IPS-18a (cell line): ENCODE measurements at regions not wholly inside any gene's neighbourhood (a gene's known extent, or its start where the extent isn't known, plus 50 kb on each side); places are given as distances from the start of the nearest gene placed in this dataset.

Experiments used
- H3K27ac ChIP-seq: one replicate; pipeline ENCODE4 v1.5.1; 2013; ENCODE audit warnings: low read length
- H3K27me3 ChIP-seq: one replicate; pipeline ENCODE4 v1.6.1; 2013; ENCODE audit warnings: mild to moderate bottlenecking, low read length; ENCODE audit not compliant: control insufficient read depth, insufficient read depth
- H3K36me3 ChIP-seq: one replicate; pipeline ENCODE4 v1.6.1; 2013; ENCODE audit warnings: low read depth, low read length; ENCODE audit not compliant: control insufficient read depth
- H3K4me1 ChIP-seq: one replicate; pipeline ENCODE4 v1.6.1; 2013; ENCODE audit warnings: low read depth, low read length; ENCODE audit not compliant: control insufficient read depth
- H3K4me3 ChIP-seq: one replicate; pipeline ENCODE4 v1.5.1; 2013; ENCODE audit warnings: low read length
- H3K9ac ChIP-seq: one replicate; pipeline ENCODE4 v1.6.1; 2013; ENCODE audit warnings: mild to moderate bottlenecking, low read length, moderate library complexity
- H3K9me3 ChIP-seq: one replicate; pipeline ENCODE4 v1.6.1; 2013; ENCODE audit warnings: low read depth, low read length; ENCODE audit not compliant: control insufficient read depth

DNA sequence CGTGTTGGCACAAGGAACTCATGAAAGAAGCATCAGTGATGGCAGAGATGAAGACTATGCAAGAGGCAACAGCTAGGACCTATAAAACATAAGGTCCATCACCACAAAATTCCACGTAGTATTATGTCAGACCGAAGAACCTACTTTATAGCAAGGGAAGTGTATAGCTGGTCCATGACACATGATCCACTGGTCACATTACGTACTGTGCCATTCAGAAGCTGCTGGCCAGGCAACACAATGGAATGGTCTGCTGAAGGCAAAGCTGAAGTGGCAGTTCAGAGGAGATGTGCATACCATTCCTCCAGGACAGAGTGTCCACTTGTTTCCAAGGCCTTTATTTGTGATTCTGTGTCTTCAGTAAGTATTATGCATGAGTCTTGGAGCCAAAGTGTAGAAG is 215.5 kb upstream of the UGT8 start:
- no peaks in the 10 kb centered on the region for H3K9me3 ChIP-seq
- no peak overlapping the region for H3K27ac ChIP-seq
- no peaks in the 10 kb centered on the region for H3K4me1 ChIP-seq
- H3K36me3 ChIP-seq = no peaks in the 10 kb centered on the region
- no peak overlapping the region for H3K4me3 ChIP-seq
- no peak overlapping the region for H3K9ac ChIP-seq
- H3K27me3 ChIP-seq = no peaks in the 10 kb centered on the region

DNA sequence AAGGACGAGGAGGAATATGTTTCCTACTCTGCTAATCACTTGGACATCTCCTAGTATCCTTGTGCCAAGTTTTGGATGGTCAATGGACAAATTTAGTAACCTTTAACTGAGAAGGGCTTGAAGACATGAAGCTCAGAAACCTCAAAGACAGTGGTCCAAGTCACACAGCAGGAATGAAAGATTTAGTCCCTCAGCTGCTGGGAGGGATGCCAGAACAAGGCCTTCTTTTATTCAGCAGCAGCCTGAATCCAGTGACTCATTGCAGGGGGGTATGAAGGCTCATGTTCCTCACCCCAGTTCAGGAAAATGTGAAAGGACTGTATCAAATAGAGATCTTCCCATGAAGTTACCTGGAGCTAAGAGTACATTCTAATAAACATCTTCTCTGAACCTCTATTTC is 214.9 kb upstream of the UGT8 start:
- H3K4me1 ChIP-seq = no peaks in the 10 kb centered on the region
- H3K9me3 ChIP-seq = no peaks in the 10 kb centered on the region
- H3K27me3 ChIP-seq = no peaks in the 10 kb centered on the region
- H3K4me3 ChIP-seq = no peak overlapping the region
- no peak overlapping the region for H3K9ac ChIP-seq
- no peak overlapping the region for H3K27ac ChIP-seq
- H3K36me3 ChIP-seq = no peaks in the 10 kb centered on the region

DNA sequence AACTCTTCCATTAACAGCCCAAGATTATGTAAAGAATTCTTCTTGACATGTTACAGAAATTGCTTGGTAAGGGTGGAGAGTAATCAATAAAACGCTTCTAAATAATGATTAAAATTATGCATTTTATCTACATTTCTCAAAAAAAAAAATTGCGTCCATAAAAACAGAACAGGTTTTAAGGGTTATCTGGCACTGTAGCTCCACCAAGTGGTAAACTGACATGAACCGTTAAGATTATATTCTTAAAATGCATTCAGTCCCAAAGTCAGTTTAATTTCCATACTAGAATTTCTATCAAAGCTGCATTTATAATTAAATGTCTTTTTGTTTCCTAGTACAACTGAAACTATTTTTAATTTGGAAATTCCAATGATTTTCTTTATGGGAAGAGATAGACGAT is 214.0 kb upstream of the UGT8 start:
- Histone ChIP-seq H3K36me3 (no peaks in the 10 kb centered on the region), H3K27me3 (no peaks in the 10 kb centered on the region), H3K27ac (no peak overlapping the region), H3K9me3 (no peaks in the 10 kb centered on the region), H3K4me3 (no peak overlapping the region), H3K9ac (no peak overlapping the region), H3K4me1 (no peaks in the 10 kb centered on the region)

DNA sequence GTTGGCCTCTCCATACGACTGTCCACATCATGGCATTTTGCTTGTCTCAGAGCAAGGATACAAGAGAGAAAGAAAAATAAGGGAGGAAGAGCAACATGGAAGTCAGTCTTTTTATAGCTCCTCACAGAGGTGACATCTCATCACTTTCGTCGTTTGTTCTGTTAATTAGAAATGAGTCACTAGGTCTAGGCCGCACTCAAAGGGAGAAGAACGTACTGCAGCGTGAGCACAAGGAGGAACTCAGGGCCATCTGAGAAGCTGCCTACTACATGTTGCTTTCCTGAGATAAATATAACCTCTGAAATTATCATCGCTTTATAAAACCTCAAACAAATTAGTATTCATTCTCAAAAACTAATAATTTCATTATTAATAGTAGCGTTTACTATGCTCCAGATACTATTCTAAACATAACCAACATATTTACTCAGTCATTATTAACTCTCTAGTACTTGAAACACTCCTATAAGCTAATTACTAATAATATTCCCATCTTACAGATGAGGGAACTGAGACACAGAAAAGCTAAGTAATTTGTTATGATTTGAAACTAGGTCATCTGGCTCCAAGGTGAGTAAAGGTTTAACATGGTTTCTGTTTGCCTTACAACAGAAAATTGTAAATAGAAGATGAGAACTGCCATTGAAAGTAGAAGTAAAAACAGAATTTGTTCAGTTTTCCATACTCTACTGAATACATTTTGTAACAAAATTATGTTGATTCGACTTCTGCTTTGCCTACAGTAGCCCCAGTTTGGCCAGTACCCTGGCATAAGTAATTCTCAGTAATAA is 213.2 kb upstream of the UGT8 start:
- no peak overlapping the region for H3K27ac ChIP-seq
- no peaks in the 10 kb centered on the region for H3K9me3 ChIP-seq
- H3K9ac ChIP-seq = no peak overlapping the region
- no peak overlapping the region for H3K4me3 ChIP-seq
- H3K27me3 ChIP-seq = no peaks in the 10 kb centered on the region
- no peaks in the 10 kb centered on the region for H3K4me1 ChIP-seq
- H3K36me3 ChIP-seq = no peaks in the 10 kb centered on the region

DNA sequence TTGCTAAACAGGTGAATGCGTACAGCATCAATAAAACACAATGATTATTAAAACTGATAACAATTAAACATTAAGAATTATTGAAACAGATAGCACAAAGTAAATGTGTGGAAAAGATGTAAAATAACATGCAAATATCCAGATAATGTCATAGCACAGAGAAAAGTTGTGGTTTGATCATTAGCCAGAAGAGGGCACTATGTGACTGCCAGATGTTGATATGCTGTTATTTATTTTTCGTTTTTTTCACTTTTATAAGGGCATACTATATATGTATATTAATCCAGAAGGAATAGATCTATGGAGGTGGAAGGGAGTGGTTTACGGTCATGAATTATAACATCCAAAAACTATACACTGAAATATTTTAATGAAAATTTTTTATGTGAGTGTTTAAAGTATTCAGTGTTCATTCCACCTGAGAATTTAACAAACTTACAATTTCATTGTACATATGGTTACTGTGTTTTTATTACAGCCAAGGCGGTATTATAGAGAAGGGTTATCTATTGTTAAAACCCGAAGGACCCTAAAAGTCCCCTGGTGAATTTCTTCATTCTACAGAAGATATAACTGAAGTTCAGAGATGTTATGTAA is 211.9 kb upstream of the UGT8 start:
- H3K27ac ChIP-seq = no peak overlapping the region
- no peaks in the 10 kb centered on the region for H3K27me3 ChIP-seq
- no peaks in the 10 kb centered on the region for H3K9me3 ChIP-seq
- H3K36me3 ChIP-seq = no peaks in the 10 kb centered on the region
- H3K4me3 ChIP-seq = no peak overlapping the region
- H3K9ac ChIP-seq = no peak overlapping the region
- H3K4me1 ChIP-seq = no peaks in the 10 kb centered on the region

DNA sequence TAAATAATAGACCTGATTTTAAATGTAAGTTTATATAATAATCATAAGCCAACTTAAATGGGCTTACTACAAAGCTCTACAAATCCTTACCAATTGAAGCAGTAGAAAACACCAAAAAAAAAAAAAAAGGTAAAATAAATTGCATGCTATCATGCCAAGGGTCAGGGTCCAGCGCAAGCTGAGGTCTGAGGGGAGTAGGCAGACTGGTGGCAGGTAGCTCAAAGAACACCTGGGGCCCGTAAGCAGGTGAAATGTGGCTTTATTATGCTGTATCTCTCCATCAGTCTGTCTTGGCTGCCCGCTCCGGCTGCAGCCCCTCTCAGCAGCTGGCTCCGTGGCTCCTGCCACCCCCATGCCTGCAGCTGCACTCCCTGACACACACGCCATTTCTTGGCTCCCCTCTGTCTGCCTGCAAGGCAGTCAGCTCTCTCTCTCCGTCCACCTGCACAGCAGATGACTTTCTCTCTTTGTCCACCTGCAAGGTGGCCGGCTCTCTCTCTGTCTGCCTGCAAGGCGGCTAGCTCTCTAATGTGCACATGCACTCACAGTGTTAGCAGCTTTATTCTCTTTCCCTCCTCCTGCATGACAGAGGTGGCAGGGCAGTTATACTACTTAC is 209.4 kb upstream of the UGT8 start:
- peaks cover 3% of the 10 kb centered on the region for H3K4me1 ChIP-seq
- H3K9ac ChIP-seq = no peak overlapping the region
- no peak overlapping the region for H3K4me3 ChIP-seq
- no peaks in the 10 kb centered on the region for H3K27me3 ChIP-seq
- H3K27ac ChIP-seq = no peak overlapping the region
- no peaks in the 10 kb centered on the region for H3K9me3 ChIP-seq
- H3K36me3 ChIP-seq = no peaks in the 10 kb centered on the region

DNA sequence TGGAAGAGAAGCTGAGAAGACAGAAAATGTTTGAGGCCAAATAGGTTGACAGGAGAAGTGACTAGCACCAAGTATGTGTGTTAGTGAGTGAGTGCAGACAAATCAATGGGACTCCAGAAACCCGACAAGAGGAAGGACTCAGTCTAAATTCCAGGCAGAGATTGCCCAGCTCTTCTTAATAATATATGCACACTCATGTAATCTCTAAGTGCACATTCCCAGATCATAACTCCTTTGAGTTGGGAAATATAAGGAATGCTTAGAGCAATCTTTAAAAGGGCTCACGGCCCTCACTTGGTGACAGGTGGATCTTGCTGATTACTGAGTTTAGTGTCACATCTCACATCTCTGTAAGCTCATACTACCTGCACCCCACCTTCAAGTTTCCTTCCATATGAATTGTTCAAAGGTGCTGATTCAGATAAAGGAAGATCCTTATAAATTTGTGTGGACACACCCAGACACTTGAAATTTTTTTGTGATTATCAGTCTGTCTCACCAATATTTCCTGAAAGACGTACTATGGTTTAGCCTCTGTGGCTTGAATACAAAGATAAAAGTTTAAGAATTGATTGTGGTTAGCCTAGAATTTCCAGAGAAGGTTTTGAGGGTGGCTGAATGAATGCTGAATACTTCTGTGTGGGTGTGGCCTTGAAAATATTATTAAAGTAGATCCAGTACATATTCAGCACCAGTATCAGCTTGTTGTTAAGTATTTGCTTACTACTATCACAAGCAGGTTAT is 205.1 kb upstream of the UGT8 start:
- Histone ChIP-seq H3K27ac (no peak overlapping the region), H3K9ac (no peak overlapping the region), H3K36me3 (no peaks in the 10 kb centered on the region), H3K27me3 (no peaks in the 10 kb centered on the region), H3K4me3 (no peak overlapping the region), H3K4me1 (peaks cover 5% of the 10 kb centered on the region), H3K9me3 (no peaks in the 10 kb centered on the region)

DNA sequence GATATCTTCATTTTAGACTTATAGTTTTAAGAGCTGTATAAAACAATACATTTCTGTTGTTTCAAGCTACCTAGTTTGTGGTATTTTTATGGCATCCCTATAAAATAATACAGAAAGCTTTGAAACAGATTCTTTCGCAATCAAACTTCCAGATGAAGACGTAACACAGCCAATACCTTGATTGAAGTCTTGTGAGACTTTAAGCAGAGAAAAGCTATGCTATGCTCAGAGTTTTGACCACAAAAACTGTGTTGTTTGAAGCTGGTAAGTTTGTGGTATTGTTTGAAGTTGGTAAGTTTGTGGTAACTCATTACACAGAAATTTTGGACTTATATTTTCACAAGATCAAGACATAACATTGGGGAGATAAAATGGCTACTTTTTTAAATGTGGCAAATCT is 201.8 kb upstream of the UGT8 start:
- Histone ChIP-seq H3K9me3 (no peaks in the 10 kb centered on the region), H3K27ac (no peak overlapping the region), H3K27me3 (no peaks in the 10 kb centered on the region), H3K9ac (no peak overlapping the region), H3K4me1 (peaks cover 17% of the 10 kb centered on the region), H3K36me3 (no peaks in the 10 kb centered on the region), H3K4me3 (no peak overlapping the region)

DNA sequence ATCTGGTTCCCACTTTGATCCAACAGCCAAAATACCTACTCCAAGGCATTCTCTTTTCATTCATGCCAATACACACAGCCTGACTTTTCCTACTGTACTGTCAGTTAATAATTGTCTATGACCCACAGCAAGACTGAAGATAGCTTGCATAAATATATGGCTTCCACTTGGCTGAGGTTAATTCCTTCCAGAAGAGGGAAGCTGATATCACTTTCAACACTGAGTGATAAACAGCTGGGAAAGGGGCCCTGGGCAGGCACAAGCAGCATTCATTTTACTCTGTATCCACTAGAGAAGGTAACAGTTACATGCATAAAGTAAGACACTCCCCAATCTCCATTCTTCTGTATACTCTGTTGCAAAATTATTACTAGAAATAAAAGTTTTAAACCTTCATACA is 200.2 kb upstream of the UGT8 start:
- H3K4me1 ChIP-seq = peaks cover 17% of the 10 kb centered on the region
- no peaks in the 10 kb centered on the region for H3K27me3 ChIP-seq
- H3K9me3 ChIP-seq = no peaks in the 10 kb centered on the region
- no peak overlapping the region for H3K9ac ChIP-seq
- H3K27ac ChIP-seq = no peak overlapping the region
- H3K36me3 ChIP-seq = no peaks in the 10 kb centered on the region
- H3K4me3 ChIP-seq = no peak overlapping the region

DNA sequence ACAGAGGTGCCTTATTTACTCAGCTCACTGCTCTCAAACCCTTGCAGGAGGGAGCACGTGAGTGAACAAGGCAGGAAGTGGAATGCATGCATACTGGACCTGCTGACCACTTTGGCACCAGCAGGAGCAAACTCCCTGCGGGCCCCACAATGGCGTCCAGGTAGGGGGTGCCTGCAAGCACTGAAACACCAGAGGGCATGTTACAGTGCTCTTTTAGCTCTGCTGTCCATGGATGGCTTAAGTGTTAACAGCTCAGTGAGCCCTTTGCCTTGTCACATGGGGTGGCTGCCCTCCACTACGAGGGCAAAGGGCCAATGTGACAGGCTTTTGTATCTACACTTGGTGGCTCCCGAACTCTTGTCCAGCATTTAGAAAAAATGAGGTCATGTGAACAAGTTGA is 199.5 kb upstream of the UGT8 start:
- Histone ChIP-seq H3K4me1 (peaks cover 14% of the 10 kb centered on the region), H3K36me3 (no peaks in the 10 kb centered on the region), H3K9ac (no peak overlapping the region), H3K4me3 (no peak overlapping the region), H3K27me3 (no peaks in the 10 kb centered on the region), H3K27ac (no peak overlapping the region), H3K9me3 (no peaks in the 10 kb centered on the region)

DNA sequence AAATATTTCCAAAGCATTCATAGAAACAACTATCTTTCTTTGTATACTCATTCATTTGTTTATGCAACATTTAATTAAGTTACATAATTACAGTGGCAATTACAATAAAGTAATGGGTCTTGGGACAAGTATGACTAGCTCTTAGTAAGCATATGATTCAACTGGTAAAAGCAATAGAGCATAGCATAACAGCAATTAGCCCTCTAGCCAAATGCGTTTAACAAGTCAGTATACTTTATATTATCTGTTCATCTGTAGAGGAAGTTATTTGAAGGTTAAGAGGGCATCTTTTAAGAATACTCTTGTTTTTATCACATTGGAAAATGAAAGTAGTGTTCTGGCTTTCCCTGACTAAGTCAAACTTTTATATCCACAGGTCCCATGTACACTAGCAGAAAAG is 198.1 kb upstream of the UGT8 start:
- H3K4me1 ChIP-seq = peaks cover 14% of the 10 kb centered on the region
- no peaks in the 10 kb centered on the region for H3K9me3 ChIP-seq
- H3K36me3 ChIP-seq = no peaks in the 10 kb centered on the region
- no peak overlapping the region for H3K9ac ChIP-seq
- no peak overlapping the region for H3K4me3 ChIP-seq
- H3K27me3 ChIP-seq = no peaks in the 10 kb centered on the region
- H3K27ac ChIP-seq = no peak overlapping the region
